IMR-90 (cell line): ENCODE measurements at regions not wholly inside any gene's neighbourhood (a gene's known extent, or its start where the extent isn't known, plus 50 kb on each side); places are given as distances from the start of the nearest gene placed in this dataset.

ENCODE experiments used
- ATAC-seq: fragments of 200-7000 bp; cut with Tn5 transposase; 2 replicates; pipeline ENCODE4 v1.9.1; 2020; ENCODE audit warnings: low read depth, mild to moderate bottlenecking, moderate library complexity
- BruUV-seq: library from RNA; stranded (reverse); fragments of 400-500 nt; replicated peaks from 2 replicates; lab custom pipeline; 2021; lab: Mats Ljungman, UMichigan
- CTCF ChIA-PET: fragments of 300-600 bp; formaldehyde crosslinking; extraction: SDS; loops from one replicate; lab custom pipeline; 2021; ENCODE audit warnings: antibody characterized with exemption; lab: Yijun Ruan, JAX
- POLR2A ChIA-PET: fragments of 300-600 bp; sonication (Branson Sonifier 250); formaldehyde crosslinking; loops from one replicate; lab custom pipeline; 2022; ENCODE audit warnings: antibody characterized with exemption; ENCODE audit not compliant: unreplicated experiment; lab: Charles Lee
- DNase-seq: peaks from one replicate; pipeline ENCODE4 v3.0.0; 2013
- H2AFZ ChIP-seq: replicated peaks from 2 replicates; pipeline ENCODE3; 2013; ENCODE audit warnings: low read length, mild to moderate bottlenecking; ENCODE audit not compliant: poor library complexity
- H2AK5ac ChIP-seq: 2 replicates; pipeline ENCODE4 v1.6.1; 2013; ENCODE audit warnings: low read depth, low read length, inconsistent platforms
- H2AK9ac ChIP-seq: replicated peaks from 2 replicates; pipeline ENCODE3; 2013; ENCODE audit warnings: mild to moderate bottlenecking, low read depth, low read length, moderate library complexity; ENCODE audit not compliant: poor library complexity
- H2BK120ac ChIP-seq: 2 replicates; pipeline ENCODE4 v1.6.1; 2013; ENCODE audit warnings: low read depth, low read length, inconsistent platforms
- H2BK15ac ChIP-seq: 3 replicates; pipeline ENCODE4 v1.6.1; 2013; ENCODE audit warnings: low read depth, low read length, inconsistent platforms
- H2BK20ac ChIP-seq: 2 replicates; pipeline ENCODE4 v1.6.1; 2013; ENCODE audit warnings: low read depth, mild to moderate bottlenecking, inconsistent platforms, low read length, moderate library complexity
- H2BK5ac ChIP-seq: 2 replicates; pipeline ENCODE4 v1.6.1; 2013; ENCODE audit warnings: mild to moderate bottlenecking, low read depth, low read length, inconsistent platforms; ENCODE audit not compliant: poor library complexity, severe bottlenecking
- H3K14ac ChIP-seq: replicated peaks from 2 replicates; pipeline ENCODE4 v1.6.1; 2013; ENCODE audit warnings: low read depth, low read length, inconsistent platforms
- H3K18ac ChIP-seq: 2 replicates; pipeline ENCODE4 v1.6.1; 2013; ENCODE audit warnings: low read depth, low read length, control low read depth
- H3K23ac ChIP-seq: 2 replicates; pipeline ENCODE4 v1.6.1; 2013; ENCODE audit warnings: low read depth, low read length, inconsistent platforms
- H3K27ac ChIP-seq: 2 replicates; pipeline ENCODE4 v1.5.1; 2013; ENCODE audit warnings: mild to moderate bottlenecking, control low read depth, low read length; ENCODE audit not compliant: insufficient read depth
- H3K27me3 ChIP-seq: 2 replicates; pipeline ENCODE4 v1.6.1; 2013; ENCODE audit warnings: low read length; ENCODE audit not compliant: control insufficient read depth, insufficient read depth
- H3K36me3 ChIP-seq: 2 replicates; pipeline ENCODE4 v1.6.1; 2013; ENCODE audit warnings: low read length, mixed read lengths; ENCODE audit not compliant: control insufficient read depth, insufficient read depth
- H3K4ac ChIP-seq: 2 replicates; pipeline ENCODE4 v1.6.1; 2013; ENCODE audit warnings: low read depth, low read length, inconsistent platforms
- H3K4me1 ChIP-seq: 2 replicates; pipeline ENCODE4 v1.6.1; 2013; ENCODE audit warnings: low read length, mixed read lengths; ENCODE audit not compliant: control insufficient read depth, insufficient read depth
- H3K4me2 ChIP-seq: 2 replicates; pipeline ENCODE4 v1.6.1; 2013; ENCODE audit warnings: low read depth, mild to moderate bottlenecking, control low read depth, low read length, moderate library complexity
- H3K4me3 ChIP-seq: 2 replicates; pipeline ENCODE4 v1.5.1; 2013; ENCODE audit warnings: low read depth, mild to moderate bottlenecking, control low read depth, low read length, moderate library complexity; ENCODE audit not compliant: insufficient read depth
- H3K56ac ChIP-seq: 2 replicates; pipeline ENCODE4 v1.6.1; 2013; ENCODE audit warnings: low read length, inconsistent platforms; ENCODE audit not compliant: insufficient read depth; ENCODE audit errors: extremely low read depth
- H3K79me1 ChIP-seq, 2 experiments: 2 replicates each; pipeline ENCODE4 v1.6.1; 2013; ENCODE audit warnings: low read length in 2 of 2, inconsistent platforms in 1 of 2, low read depth in 1 of 2
- H3K9ac ChIP-seq: 2 replicates; pipeline ENCODE4 v1.6.1; 2013; ENCODE audit warnings: low read depth, low read length, control low read depth
- H3K9me1 ChIP-seq: 2 replicates; pipeline ENCODE4 v1.6.1; 2013; ENCODE audit warnings: low read length, inconsistent platforms; ENCODE audit not compliant: insufficient read depth
- H3K9me3 ChIP-seq: 2 replicates; pipeline ENCODE4 v1.6.1; 2013; ENCODE audit warnings: low read length; ENCODE audit not compliant: control insufficient read depth, insufficient read depth
- H4K20me1 ChIP-seq: 2 replicates; pipeline ENCODE4 v1.6.1; 2013; ENCODE audit warnings: low read length, inconsistent platforms; ENCODE audit not compliant: insufficient read depth
- H4K5ac ChIP-seq: 2 replicates; pipeline ENCODE4 v1.6.1; 2013; ENCODE audit warnings: mild to moderate bottlenecking, low read depth, low read length, control low read depth
- H4K8ac ChIP-seq, 2 experiments: 2 replicates each; pipeline ENCODE4 v1.6.1; 2013; ENCODE audit warnings: low read depth in 2 of 2, low read length in 2 of 2, control low read depth in 1 of 2, inconsistent platforms in 1 of 2
- H4K91ac ChIP-seq: 2 replicates; pipeline ENCODE4 v1.6.1; 2013; ENCODE audit warnings: low read depth, low read length, inconsistent platforms; ENCODE audit not compliant: insufficient read depth
- CEBPB ChIP-seq: IDR thresholded peaks from 2 replicates; pipeline ENCODE4 v1.6.1; 2012; ENCODE audit warnings: low read depth, low read length, improper control_type of control experiment
- CHD1 ChIP-seq: IDR thresholded peaks from 2 replicates; pipeline ENCODE4 v1.6.1; 2012; ENCODE audit warnings: low read depth, low read length, improper control_type of control experiment
- FOS ChIP-seq: fragments of 150-350 bp; IDR thresholded peaks from 2 replicates; pipeline ENCODE4 v1.6.1; 2016; ENCODE audit warnings: low read depth, low read length
- MAFK ChIP-seq: IDR thresholded peaks from 2 replicates; pipeline ENCODE4 v1.6.1; 2012; ENCODE audit warnings: low read depth, low read length, improper control_type of control experiment
- MAZ ChIP-seq: IDR thresholded peaks from 2 replicates; pipeline ENCODE4 v1.6.1; 2012; ENCODE audit warnings: low read depth, mild to moderate bottlenecking, low read length, improper control_type of control experiment, moderate library complexity, borderline replicate concordance
- NFE2L2 ChIP-seq: fragments of 150-350 bp; IDR thresholded peaks from 2 replicates; pipeline ENCODE4 v1.6.1; 2016; ENCODE audit warnings: low read depth, mild to moderate bottlenecking, low read length
- POLR2A ChIP-seq: IDR thresholded peaks from 2 replicates; pipeline ENCODE4 v1.6.1; 2012; ENCODE audit warnings: mild to moderate bottlenecking, low read depth, low read length
- RAD21 ChIP-seq: IDR thresholded peaks from 2 replicates; pipeline ENCODE4 v1.6.1; 2012; ENCODE audit warnings: low read length, improper control_type of control experiment
- RCOR1 ChIP-seq: IDR thresholded peaks from 2 replicates; pipeline ENCODE4 v1.6.1; 2012; ENCODE audit warnings: mild to moderate bottlenecking, low read length, improper control_type of control experiment; ENCODE audit not compliant: insufficient replicate concordance
- RFX5 ChIP-seq: IDR thresholded peaks from 2 replicates; pipeline ENCODE4 v1.8.0; 2012; ENCODE audit warnings: low read depth, mild to moderate bottlenecking, low read length, moderate library complexity
- USF2 ChIP-seq: fragments of 150-350 bp; IDR thresholded peaks from 2 replicates; pipeline ENCODE4 v1.6.1; 2017; ENCODE audit warnings: mild to moderate bottlenecking, antibody characterized with exemption, low read length, low read depth
- WGBS, 2 experiments: methylation state at CpG; one replicate each; pipeline versions ENCODE4 v1.1.5 to v1.1.7; 2013; ENCODE audit warnings: missing lambda C conversion rate in 2 of 2; ENCODE audit not compliant: insufficient read length in 1 of 2; ENCODE audit errors: extremely low coverage in 2 of 2; 5-methylcytosine and 5-hydroxymethylcytosine counted together
- dilution Hi-C: fragments of 300-500 bp; cut with HindIII; formaldehyde crosslinking; loops from one replicate; pipeline ENCODE4 v1.14.3; 2018; ENCODE audit warnings: low sequenced_read_pairs; ENCODE audit not compliant: unreplicated experiment
- in situ Hi-C: fragments of 300-500 bp; cut with MboI; formaldehyde crosslinking; loops from 3 replicates; pipeline ENCODE4 v1.14.3; 2019; ENCODE audit warnings: low sequenced_read_pairs, inconsistent platforms, mixed read lengths
- intact Hi-C: fragments of 100-400 bp; cut with micrococcal nuclease; formaldehyde crosslinking; loops from 2 replicates; pipeline ENCODE4 v1.10.0; 2022
- TF ChIP-seq, protein P1 (sequence below): fragments of 150-350 bp; IDR thresholded peaks from 2 replicates; pipeline ENCODE4 v1.6.1; 2016; ENCODE audit warnings: low read depth, mild to moderate bottlenecking, low read length, moderate library complexity, borderline replicate concordance

DNA sequence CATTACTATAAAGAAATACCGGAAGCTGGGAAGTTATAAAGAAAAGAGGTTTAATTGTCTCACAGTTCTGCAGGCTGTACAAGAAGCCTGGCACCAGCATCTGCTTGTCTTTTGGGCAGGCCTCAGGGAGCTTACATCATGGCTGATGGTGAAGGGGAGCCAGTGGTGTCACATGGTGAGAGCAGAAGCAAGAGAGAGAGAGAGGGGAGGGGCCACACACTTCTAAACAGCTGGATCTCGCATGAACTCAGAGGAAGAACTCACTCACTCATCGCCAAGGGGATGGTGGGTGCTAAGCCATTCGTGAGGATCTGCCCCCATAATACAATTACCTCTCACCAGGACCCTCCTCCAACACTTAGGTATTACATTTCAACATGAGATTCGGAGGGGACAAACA lies 51.8 kb upstream of the ANKRD34C start:
- no peaks in the 10 kb centered on the region for H3K79me1 ChIP-seq
- H2BK15ac ChIP-seq = no peak overlapping the region
- no peak overlapping the region for H3K4ac ChIP-seq
- no peak overlapping the region for H3K14ac ChIP-seq
- no peaks in the 10 kb centered on the region for H3K9me3 ChIP-seq
- H3K9ac ChIP-seq = no peak overlapping the region
- H2BK120ac ChIP-seq = no peak overlapping the region
- H2AFZ ChIP-seq = no peak overlapping the region
- dilution Hi-C loops = no loop called here
- no TSS peak for BruUV-seq
- intact Hi-C loops = no loop called here
- H2BK5ac ChIP-seq = no peak overlapping the region
- no peak overlapping the region for H4K8ac ChIP-seq
- no peak overlapping the region for H3K56ac ChIP-seq
- H3K27me3 ChIP-seq = peaks cover 1% of the 10 kb centered on the region; the same call in 1 of the 2 replicates
- H4K5ac ChIP-seq = no peak overlapping the region
- no peak for TF ChIP-seq MAZ
- no peak for TF ChIP-seq CHD1
- no peak for TF ChIP-seq CEBPB
- no peak for TF ChIP-seq RAD21
- TF ChIP-seq, protein P1, sequence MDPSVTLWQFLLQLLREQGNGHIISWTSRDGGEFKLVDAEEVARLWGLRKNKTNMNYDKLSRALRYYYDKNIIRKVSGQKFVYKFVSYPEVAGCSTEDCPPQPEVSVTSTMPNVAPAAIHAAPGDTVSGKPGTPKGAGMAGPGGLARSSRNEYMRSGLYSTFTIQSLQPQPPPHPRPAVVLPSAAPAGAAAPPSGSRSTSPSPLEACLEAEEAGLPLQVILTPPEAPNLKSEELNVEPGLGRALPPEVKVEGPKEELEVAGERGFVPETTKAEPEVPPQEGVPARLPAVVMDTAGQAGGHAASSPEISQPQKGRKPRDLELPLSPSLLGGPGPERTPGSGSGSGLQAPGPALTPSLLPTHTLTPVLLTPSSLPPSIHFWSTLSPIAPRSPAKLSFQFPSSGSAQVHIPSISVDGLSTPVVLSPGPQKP = no peak
- TF ChIP-seq POLR2A = no peak
- no peak for TF ChIP-seq FOS
- no peak for TF ChIP-seq RCOR1
- TF ChIP-seq RFX5 = no peak
- no peak for TF ChIP-seq USF2
- TF ChIP-seq MAFK = no peak
- no peak for TF ChIP-seq NFE2L2
- no peak overlapping the region for H3K4me2 ChIP-seq
- no peak overlapping the region for H2AK5ac ChIP-seq
- no peak overlapping the region for H3K18ac ChIP-seq
- ChIA-PET CTCF (no interaction called here), POLR2A (no interaction called here)
- DNase-seq = no peak
- no peak overlapping the region for H3K23ac ChIP-seq
- in situ Hi-C loops = no loop called here
- H4K91ac ChIP-seq = no peak overlapping the region
- no peak for ATAC-seq
- H3K4me1 ChIP-seq = no peaks in the 10 kb centered on the region
- no peak overlapping the region for H2AK9ac ChIP-seq
- no peak overlapping the region for H3K27ac ChIP-seq
- H3K36me3 ChIP-seq = no peaks in the 10 kb centered on the region
- no peaks in the 10 kb centered on the region for H3K9me1 ChIP-seq
- no peaks in the 10 kb centered on the region for H4K20me1 ChIP-seq
- H3K4me3 ChIP-seq = no peak overlapping the region
- no CpG with 5 or more reads among the region's 5 CpGs for WGBS, 2 experiments
- H2BK20ac ChIP-seq = no peak overlapping the region
